Hindlimb muscle (tissue), 1 donor: ENCODE measurements at regions not wholly inside any gene's neighbourhood (a gene's known extent, or its start where the extent isn't known, plus 50 kb on each side); places are given as distances from the start of the nearest gene placed in this dataset.
"Not testable (repeated sequence)": the region's sequence is repeated elsewhere in the genome, so short reads cannot be mapped to it uniquely, and the experiment has no call there.

Source experiments
- DNase-seq: peaks from one replicate; pipeline ENCODE4 v3.0.0-alpha.2; 2013

DNA sequence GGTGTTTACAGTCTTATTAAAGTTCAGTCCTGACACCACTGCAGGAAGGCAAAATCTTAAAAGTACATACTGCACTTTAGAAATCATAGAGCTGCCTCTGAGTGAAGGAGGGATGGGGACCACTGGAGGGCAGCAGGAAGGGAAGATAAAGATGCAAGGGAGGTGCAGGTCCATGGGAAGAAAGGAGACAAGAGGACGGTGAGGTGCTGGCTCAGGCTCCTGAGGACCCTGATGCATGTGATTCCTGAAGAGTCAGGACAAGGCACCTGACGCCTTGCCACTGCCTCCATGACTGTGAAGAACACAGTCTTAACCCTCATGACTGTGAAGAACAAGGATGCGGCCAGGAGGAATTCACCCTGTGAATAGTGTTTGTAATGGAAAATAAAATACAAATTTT lies 116.2 kb upstream of the NPAS2 start:
- DNase-seq, result no peak

- DNase-seq, result no peak
Measured at GRCh38 chr2:100704156-100704555, 115.8 kb upstream of the NPAS2 start.

- no peak for DNase-seq
Measured at GRCh38 chr2:100704711-100705110, 115.2 kb upstream of the NPAS2 start.

GRCh38 chr2:100707016-100707947 lies 112.7 kb upstream of the NPAS2 start:
- DNase-seq, result no peak

DNA sequence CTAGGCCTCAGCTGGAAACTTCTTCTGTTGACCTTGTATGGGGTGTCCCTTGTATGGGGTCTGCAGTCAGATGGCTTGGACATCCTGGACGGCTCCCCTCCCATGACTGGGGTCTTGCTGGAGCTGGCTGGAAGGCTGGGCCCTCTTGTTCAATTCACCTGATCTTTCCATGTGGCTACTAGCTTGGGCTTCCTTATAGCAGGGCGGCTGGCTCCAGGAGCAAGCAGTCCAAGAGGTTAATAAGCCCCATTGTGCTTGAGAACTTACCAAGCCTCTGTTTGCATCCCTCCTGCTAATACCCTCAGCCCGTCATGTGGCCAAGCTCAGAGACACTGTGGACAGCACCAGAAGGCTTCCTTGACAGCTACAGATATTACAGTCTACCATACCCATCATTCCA lies 111.6 kb upstream of the NPAS2 start:
- DNase-seq, result no peak

DNA sequence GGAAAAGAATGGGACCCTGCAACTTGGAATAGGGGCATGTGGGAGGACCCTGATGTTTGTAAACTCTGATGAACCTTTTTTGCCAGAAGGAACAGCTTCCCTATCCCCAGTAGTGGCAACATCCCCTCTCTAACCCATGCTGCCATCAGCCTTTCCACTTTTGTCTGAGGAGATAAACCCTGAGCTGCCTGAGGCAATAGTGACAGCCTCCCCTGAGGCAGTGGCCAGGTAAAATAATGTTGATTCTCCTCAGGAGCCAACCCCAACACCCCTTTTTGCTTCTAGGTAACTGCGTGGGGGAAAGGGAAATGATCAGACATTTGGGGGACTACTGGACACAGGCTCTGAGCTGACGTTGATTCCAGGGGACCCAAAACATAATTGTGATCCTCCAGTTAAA lies 106.8 kb upstream of the NPAS2 start:
- no peak for DNase-seq

DNA sequence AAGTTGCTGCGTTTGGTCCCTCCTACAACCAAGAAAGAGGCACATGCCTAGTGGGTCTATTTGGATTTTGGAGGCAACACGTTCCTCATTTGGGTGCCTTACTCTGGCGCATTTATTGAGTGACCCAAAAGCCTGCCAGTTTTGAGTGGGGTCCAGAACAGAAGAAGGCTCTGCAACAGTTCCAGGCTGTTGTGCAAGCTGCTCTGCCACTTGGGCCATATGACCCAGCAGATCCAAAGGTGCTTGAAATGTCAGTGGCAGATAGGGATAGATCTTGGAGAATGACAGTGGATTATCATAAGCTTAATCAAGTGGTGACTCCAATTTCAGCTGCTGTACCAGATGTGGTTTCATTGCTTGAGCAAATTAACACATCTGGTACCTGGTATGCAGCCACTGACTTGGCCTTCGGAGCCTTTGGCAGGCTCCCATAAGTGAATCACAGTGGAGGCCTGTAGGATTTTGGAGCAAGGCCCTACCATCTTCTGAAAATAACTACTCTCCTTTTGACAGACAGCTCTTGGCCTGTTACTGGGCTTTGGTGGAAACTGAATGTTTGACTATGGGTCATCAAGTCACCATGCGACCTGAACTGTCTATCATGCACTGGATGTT lies 105.4 kb upstream of the NPAS2 start:
- not testable (repeated sequence) for DNase-seq

DNA sequence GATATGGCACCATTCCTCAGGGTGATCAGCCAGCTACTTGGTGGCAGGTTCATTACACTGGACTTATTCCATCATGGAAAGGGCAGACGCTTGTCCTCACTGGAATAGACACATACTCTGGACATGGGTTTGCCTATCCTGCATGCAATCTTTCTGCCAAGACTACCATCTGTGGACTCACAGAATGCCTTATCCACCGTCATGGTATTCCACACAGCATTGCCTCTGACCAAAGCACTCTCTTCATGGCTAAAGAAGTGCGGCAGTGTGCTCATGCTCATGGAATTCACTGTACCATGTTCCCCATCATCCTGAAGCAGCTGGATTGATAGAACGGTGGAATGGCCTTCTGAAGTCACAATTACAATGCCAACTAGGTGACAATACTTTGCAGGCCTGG lies 104.1 kb upstream of the NPAS2 start:
- not testable (repeated sequence) for DNase-seq

DNA sequence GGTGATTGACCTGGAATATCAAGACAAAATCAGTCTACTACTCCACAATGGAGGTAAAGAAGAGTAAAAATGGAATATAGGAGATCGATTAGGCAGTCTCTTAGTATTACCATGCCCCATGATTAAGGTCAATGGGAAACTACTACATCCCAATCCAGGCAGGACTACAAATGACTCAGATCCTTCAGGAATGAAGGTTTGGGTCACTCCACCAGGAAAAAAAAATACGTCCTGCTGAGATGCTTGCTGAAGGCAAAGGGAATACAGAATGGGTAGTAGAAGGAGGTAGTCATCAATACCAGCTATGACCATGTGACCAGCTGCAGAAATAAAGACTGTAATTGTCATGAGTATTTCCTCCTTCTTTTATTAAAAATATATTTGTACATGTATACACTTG lies 103.4 kb upstream of the NPAS2 start:
- DNase-seq, result no peak

DNA sequence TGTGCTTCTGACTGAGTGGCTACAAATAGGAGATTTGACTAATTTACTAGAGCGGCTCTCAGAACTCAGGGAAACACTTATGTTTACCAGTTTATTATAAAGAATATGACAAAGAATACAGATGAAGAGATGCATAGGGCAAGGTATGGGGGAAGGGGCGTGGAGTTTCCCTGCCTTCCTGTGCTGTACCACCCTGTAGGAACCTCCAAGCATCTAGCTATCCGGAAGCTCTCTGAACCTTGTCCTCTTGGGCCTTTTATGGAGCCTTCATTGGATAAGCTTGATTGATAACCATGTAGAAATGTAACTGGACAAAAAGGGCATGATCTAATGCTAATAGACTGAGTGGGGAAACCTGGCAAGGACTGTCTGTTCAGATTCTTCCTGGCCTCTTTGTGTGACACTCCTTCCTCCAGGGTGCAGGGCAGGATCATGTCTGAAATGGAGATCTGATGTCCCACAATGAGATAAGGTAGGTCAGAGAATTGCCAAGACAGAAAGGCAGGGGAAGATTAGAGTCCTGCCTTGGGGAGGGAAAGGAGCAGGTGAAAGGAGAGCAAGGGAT lies 101.8 kb upstream of the NPAS2 start:
- DNase-seq, result no peak

DNA sequence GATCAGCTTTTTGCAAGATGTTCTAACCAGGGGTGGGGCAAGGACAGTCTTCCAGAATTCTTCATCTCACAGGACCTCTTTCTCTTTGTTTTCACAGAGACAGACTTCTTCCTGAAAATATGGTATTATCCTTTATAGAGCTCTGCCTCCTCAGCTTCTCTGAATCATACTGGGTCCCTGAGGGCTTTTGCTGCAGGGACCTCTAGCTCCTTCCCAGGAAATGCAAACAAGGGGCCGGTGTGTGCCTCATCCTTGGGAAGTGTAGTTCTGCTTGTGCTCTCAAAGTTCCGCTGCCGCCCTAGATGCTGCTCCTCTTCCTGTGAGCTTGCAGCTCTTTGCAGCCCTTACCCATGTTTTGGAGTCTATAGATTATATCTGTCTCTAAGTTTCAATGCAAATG lies 99.5 kb upstream of the NPAS2 start:
- DNase-seq, result no peak

DNA sequence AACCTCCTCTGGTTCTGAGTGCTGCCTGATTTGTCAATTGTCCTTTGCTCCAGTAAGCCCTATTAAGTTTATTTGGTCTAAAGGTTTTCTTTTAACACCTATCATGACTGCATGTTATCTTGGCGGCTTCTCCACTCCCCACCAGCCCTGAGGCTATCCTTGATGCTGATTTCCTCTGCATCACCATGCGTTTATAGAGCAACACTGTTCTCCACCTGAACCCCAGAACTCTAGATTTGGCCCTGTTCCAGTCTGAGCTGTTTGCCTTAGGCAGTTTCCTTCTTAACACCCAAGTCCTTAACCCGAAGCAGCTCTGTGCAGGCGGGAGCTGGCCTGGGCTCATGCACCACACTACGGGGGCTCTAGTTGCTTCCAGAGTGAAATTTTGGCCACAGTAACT lies 98.2 kb upstream of the NPAS2 start:
- DNase-seq, result no peak

GRCh38 chr2:100722125-100722524 lies 97.8 kb upstream of the NPAS2 start:
- DNase-seq, result no peak

GRCh38 chr2:100726866-100727265 lies 93.1 kb upstream of the NPAS2 start:
- DNase-seq, result no peak

- no peak for DNase-seq
Measured at GRCh38 chr2:100730290-100730868, 89.6 kb upstream of the NPAS2 start.

DNA sequence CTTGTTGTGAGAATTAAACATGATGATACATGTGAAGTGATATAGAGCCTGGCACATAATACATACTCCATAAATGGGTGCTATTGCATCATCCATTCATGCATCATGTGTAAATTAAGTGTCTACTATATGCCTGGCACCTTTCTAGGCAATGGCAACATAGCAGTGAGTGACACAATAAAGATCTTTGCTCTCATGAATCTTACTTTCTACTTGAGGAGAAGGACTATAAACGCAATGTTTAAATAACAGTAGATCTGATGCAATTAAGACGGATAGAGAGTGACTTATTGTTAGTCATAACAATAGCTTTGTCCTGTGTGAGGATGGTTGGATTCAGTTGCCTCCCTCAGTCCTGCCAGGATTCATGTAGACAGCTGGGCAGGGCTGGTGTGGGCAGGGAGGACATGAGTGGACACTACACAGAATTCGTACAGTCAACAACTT lies 88.4 kb upstream of the NPAS2 start:
- no peak for DNase-seq

DNA sequence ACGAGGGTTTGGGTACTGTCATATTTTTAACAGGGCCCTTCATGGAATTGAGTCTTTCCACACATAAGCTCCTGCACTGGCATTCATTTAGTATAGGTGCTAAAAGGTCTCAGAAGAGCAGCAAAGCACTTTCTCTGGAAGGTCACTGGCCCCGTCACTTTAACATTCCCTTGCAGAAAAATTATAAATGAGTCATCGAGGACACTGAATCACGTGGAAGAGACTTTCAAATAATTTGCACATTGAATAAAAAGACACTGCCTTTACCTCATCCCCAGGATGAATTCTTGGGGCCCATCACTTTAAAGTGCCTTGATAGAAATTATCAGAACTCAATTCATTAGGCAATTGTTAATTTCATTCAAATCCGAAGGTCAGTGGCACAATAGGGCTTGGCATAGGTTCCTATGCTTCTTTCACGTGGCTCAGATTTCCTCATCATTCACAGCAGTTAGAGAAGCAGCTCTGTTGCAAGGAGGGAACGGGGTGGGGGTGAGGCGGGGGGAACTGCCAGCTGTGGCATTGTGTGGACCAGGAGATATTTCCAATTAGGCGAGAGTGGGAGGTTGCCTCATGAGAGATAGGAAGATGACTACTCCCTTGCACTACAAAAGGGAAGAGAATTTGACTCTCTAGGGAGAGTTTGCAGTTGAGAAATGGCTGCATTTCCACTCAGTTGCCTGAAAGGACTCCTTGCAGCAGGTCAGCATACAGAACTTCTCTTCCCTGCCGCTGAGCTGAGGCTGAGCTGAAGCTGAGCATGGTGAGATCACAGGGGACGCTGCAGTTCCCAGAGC lies 86.3 kb upstream of the NPAS2 start:
- DNase-seq, result no peak

GRCh38 chr2:100736121-100736915 lies 83.6 kb upstream of the NPAS2 start:
- no peak for DNase-seq

GRCh38 chr2:100739735-100740432 lies 80.1 kb upstream of the NPAS2 start:
- DNase-seq, result no peak

- no peak for DNase-seq
Measured at GRCh38 chr2:100741880-100742276, 78.1 kb upstream of the NPAS2 start.
